Fibroblast of villous mesenchyme (primary cell): ENCODE measurements at regions not wholly inside any gene's neighbourhood (a gene's known extent, or its start where the extent isn't known, plus 50 kb on each side); places are given as distances from the start of the nearest gene placed in this dataset.

ENCODE experiments used
- DNase-seq: peaks from one replicate; pipeline ENCODE4 v3.0.0-alpha.2; 2010; ENCODE audit warnings: low read depth
- H3K4me3 ChIP-seq: 2 replicates; pipeline ENCODE4 v1.5.1; 2011; ENCODE audit warnings: low read depth, mild to moderate bottlenecking, low read length
- CTCF ChIP-seq: IDR thresholded peaks from 2 replicates; pipeline ENCODE4 v1.5.1; 2012; ENCODE audit warnings: low read depth, mild to moderate bottlenecking, low read length; ENCODE audit not compliant: insufficient read depth

GRCh38 chr16:26550111-26550610, 516.6 kb upstream of the C16orf82 start:
- no peak for DNase-seq
- no peak overlapping the region for H3K4me3 ChIP-seq
- no peak for TF ChIP-seq CTCF

GRCh38 chr16:26554030-26554429, 512.7 kb upstream of the C16orf82 start:
- no peak for DNase-seq
- H3K4me3 ChIP-seq, result no peak overlapping the region
- no peak for TF ChIP-seq CTCF

- TF ChIP-seq CTCF, result no peak
- no peak overlapping the region for H3K4me3 ChIP-seq
- DNase-seq, result no peak
Measured at GRCh38 chr16:26561303-26561702, 505.4 kb upstream of the C16orf82 start.

GRCh38 chr16:26563018-26563417, 503.7 kb upstream of the C16orf82 start:
- H3K4me3 ChIP-seq, result no peak overlapping the region
- no peak for DNase-seq
- no peak for TF ChIP-seq CTCF

- no peak for TF ChIP-seq CTCF
- DNase-seq, result no peak
Measured at GRCh38 chr16:26567356-26567755, 499.4 kb upstream of the C16orf82 start.

GRCh38 chr16:26569793-26570192, 496.9 kb upstream of the C16orf82 start:
- no peak overlapping the region for H3K4me3 ChIP-seq
- DNase-seq, result no peak
- TF ChIP-seq CTCF, result no peak

More at GRCh38 chr16:26567356-26567755, 499.4 kb upstream of the C16orf82 start:
- H3K4me3 ChIP-seq, result no peak overlapping the region

- TF ChIP-seq CTCF, result no peak
- no peak for DNase-seq
- no peak overlapping the region for H3K4me3 ChIP-seq
Measured at GRCh38 chr16:26578748-26579147, 488.0 kb upstream of the C16orf82 start.
